Pancreas (tissue), 10 donors: ENCODE measurements at regions not wholly inside any gene's neighbourhood (a gene's known extent, or its start where the extent isn't known, plus 50 kb on each side); places are given as distances from the start of the nearest gene placed in this dataset.

ENCODE experiments used
- ATAC-seq, 4 donors: fragments of 200-7000 bp; cut with Tn5 transposase; one replicate each; pipeline versions ENCODE4 v1.8.0 to v1.9.1; 2020; ENCODE audit warnings: mild to moderate bottlenecking in 4 of 4, moderate library complexity in 4 of 4
- DNase-seq, 6 donors: peaks; one replicate each; pipeline ENCODE4 v3.0.0-alpha.2; 2020
- FAIRE-seq: peaks from 2 replicates; lab custom pipeline; 2012; peaks lifted over from hg19 to GRCh38; lab: Jason Lieb, UNC
- H3K27ac ChIP-seq, 4 donors: fragments of 200-600 bp; sonication (generic); 1 replicate in 3 of 4; 2 replicates in 1 of 4; pipeline versions ENCODE4 v1.5.0 to v1.8.0; 2020
- H3K27me3 ChIP-seq, 4 donors: fragments of 200-600 bp; one replicate each; pipeline ENCODE4 v1.8.0; 2021
- H3K36me3 ChIP-seq, 3 donors: fragments of 200-600 bp; sonication (generic) in 1 of 3; one replicate each; pipeline versions ENCODE4 v1.5.0 to v1.8.0; 2020 to 2021
- H3K4me1 ChIP-seq, 3 donors: fragments of 200-600 bp; one replicate each; pipeline ENCODE4 v1.8.0; 2021
- H3K4me3 ChIP-seq, 4 donors: fragments of 200-600 bp; sonication (generic) in 2 of 4; one replicate each; pipeline versions ENCODE4 v1.5.0 to v1.8.0; 2020 to 2021
- H3K9me3 ChIP-seq, 4 donors: fragments of 200-600 bp; one replicate each; pipeline ENCODE4 v1.8.0; 2021
- WGBS, 2 donors: extraction: QIAGEN DNeasy Blood & Tissue Kit; methylation state at CpG; one replicate each; pipeline ENCODE4 v1.1.7; 2013; 5-methylcytosine and 5-hydroxymethylcytosine counted together
- intact Hi-C, 3 donors: fragments of 100-400 bp; cut with DNase I; formaldehyde crosslinking; loops; one replicate each; pipeline versions ENCODE4 v1.11.1 to v1.14.2; 2022
- TF ChIP-seq, protein P1 (sequence below), 4 donors: fragments of 200-600 bp; sonication (generic) in 3 of 4; IDR thresholded peaks; one replicate each; pipeline versions ENCODE4 v1.5.0 to v1.8.0; 2021; ENCODE audit warnings: antibody characterized with exemption in 4 of 4
- donor health status: healthy with polysubstance abuse.
- donor health status: DM: no; HTN: no; CAD: no; lungs with moderate emphysema.
- donor health status: DM: no; HTN: no; CAD: no.
- donor health status: control.
- donor health status: control.
- donor health status: Bipolar disorder and iron deficiency.
- donor health status: DM: yes; HTN: yes; CAD: no.
- donor health status: DM: no; HTN: no; CAD: no.
- donor health status: DM: no; HTN: no; CAD: no.
- donor health status: DM: yes; HTN: yes; CAD: no.

GRCh38 chr5:143652108-143652700 lies 159.8 kb upstream of the HMHB1 start:
- no peak for FAIRE-seq
- TF ChIP-seq, protein P1, sequence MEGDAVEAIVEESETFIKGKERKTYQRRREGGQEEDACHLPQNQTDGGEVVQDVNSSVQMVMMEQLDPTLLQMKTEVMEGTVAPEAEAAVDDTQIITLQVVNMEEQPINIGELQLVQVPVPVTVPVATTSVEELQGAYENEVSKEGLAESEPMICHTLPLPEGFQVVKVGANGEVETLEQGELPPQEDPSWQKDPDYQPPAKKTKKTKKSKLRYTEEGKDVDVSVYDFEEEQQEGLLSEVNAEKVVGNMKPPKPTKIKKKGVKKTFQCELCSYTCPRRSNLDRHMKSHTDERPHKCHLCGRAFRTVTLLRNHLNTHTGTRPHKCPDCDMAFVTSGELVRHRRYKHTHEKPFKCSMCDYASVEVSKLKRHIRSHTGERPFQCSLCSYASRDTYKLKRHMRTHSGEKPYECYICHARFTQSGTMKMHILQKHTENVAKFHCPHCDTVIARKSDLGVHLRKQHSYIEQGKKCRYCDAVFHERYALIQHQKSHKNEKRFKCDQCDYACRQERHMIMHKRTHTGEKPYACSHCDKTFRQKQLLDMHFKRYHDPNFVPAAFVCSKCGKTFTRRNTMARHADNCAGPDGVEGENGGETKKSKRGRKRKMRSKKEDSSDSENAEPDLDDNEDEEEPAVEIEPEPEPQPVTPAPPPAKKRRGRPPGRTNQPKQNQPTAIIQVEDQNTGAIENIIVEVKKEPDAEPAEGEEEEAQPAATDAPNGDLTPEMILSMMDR (IDR thresholded peaks at IDR 0.05): no peak
- H3K27me3 ChIP-seq: no peaks in the 10 kb centered on the region
- no peak overlapping the region for H3K4me3 ChIP-seq
- H3K27ac ChIP-seq: no peak overlapping the region
- no peaks in the 10 kb centered on the region for H3K4me1 ChIP-seq
- no peaks in the 10 kb centered on the region for H3K9me3 ChIP-seq
- WGBS, 2 donors: 70 to 90% methylated on average over 3 of the region's 3 CpGs
- no peaks in the 10 kb centered on the region for H3K36me3 ChIP-seq
- no peak for ATAC-seq
- DNase-seq: no peak
- intact Hi-C loops: no loop called here

- TF ChIP-seq, protein P1 (IDR thresholded peaks at IDR 0.05): no peak
- H3K27me3 ChIP-seq: no peaks in the 10 kb centered on the region
- H3K4me1 ChIP-seq: no peaks in the 10 kb centered on the region
- FAIRE-seq (no peak), ATAC-seq (no peak), DNase-seq (no peak)
- no peak overlapping the region for H3K27ac ChIP-seq
- H3K9me3 ChIP-seq: no peaks in the 10 kb centered on the region
- no peaks in the 10 kb centered on the region for H3K36me3 ChIP-seq
- WGBS, 2 donors: 73 to 76% methylated on average over 5 of the region's 5 CpGs
- H3K4me3 ChIP-seq: no peak overlapping the region
- intact Hi-C loops: no loop called here
Observed at GRCh38 chr5:143649937-143650621, 161.9 kb upstream of the HMHB1 start.

DNA sequence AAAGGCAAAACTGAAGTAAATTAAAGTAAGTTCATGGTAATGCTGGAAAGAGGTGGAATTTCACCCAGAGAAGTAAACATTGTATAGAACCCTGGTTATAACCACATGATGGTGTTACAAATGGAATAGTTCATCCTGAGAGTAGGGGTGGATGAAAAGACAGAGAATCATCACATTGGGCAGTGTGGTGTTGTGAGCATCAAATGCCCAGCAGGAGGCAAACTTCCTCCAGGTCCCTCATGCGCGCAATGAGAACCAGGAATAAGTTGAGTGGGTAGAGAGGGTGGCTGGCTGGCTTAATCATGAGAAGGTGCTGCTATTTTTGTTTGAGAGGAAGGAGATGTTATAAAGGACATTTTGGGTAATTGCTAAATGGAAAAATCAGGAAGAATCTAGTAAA lies 163.3 kb upstream of the HMHB1 start:
- TF ChIP-seq, protein P1 (IDR thresholded peaks at IDR 0.05): no peak
- intact Hi-C loops: no loop called here
- DNase-seq: no peak
- H3K9me3 ChIP-seq: no peaks in the 10 kb centered on the region
- H3K36me3 ChIP-seq: no peaks in the 10 kb centered on the region
- H3K27ac ChIP-seq: no peak overlapping the region
- H3K4me1 ChIP-seq: no peaks in the 10 kb centered on the region
- no peaks in the 10 kb centered on the region for H3K27me3 ChIP-seq
- 97 to 100% methylated on average over 2 of the region's 2 CpGs for WGBS, 2 donors
- H3K4me3 ChIP-seq: no peak overlapping the region
- FAIRE-seq: no peak
- ATAC-seq: no peak

- DNase-seq (peak in 1 of 6 donors; percentile 21), ATAC-seq (no peak), FAIRE-seq (no peak)
- TF ChIP-seq, protein P1 (IDR thresholded peaks at IDR 0.05): no peak
- Histone ChIP-seq H3K27ac (no peak overlapping the region), H3K9me3 (no peaks in the 10 kb centered on the region), H3K36me3 (no peaks in the 10 kb centered on the region), H3K4me3 (no peak overlapping the region), H3K4me1 (no peaks in the 10 kb centered on the region), H3K27me3 (no peaks in the 10 kb centered on the region)
- 73 to 91% methylated on average over 14 of the region's 14 CpGs for WGBS, 2 donors
- intact Hi-C loops: no loop called here
Observed at GRCh38 chr5:143646961-143647360, 165.0 kb upstream of the HMHB1 start.

- ATAC-seq: no peak
- FAIRE-seq: no peak
- intact Hi-C loops: no loop called here
Observed at GRCh38 chr5:143645356-143645755, 166.6 kb upstream of the HMHB1 start.

More at GRCh38 chr5:143645356-143645755, 166.6 kb upstream of the HMHB1 start:
- no peaks in the 10 kb centered on the region for H3K36me3 ChIP-seq
- no peaks in the 10 kb centered on the region for H3K4me1 ChIP-seq
- no peak for DNase-seq
- no peaks in the 10 kb centered on the region for H3K9me3 ChIP-seq
- H3K27me3 ChIP-seq: no peaks in the 10 kb centered on the region
- no peak overlapping the region for H3K27ac ChIP-seq
- H3K4me3 ChIP-seq: no peak overlapping the region
- TF ChIP-seq, protein P1 (IDR thresholded peaks at IDR 0.05): no peak
- WGBS, 2 donors: 86 to 93% methylated on average over 6 of the region's 6 CpGs
